Heart right ventricle (tissue), 16 donors: ENCODE measurements at regions not wholly inside any gene's neighbourhood (a gene's known extent, or its start where the extent isn't known, plus 50 kb on each side); places are given as distances from the start of the nearest gene placed in this dataset.
"Not testable (repeated sequence)": the region's sequence is repeated elsewhere in the genome, so short reads cannot be mapped to it uniquely, and the experiment has no call there.

Experiments used
- ATAC-seq, 8 donors: fragments of 200-7000 bp; cut with Tn5 transposase; one replicate each; pipeline ENCODE4 v1.9.1; 2020; ENCODE audit warnings: mild to moderate bottlenecking in 8 of 8, moderate library complexity in 8 of 8, moderate number of reproducible peaks in 1 of 8
- DNase-seq, 2 donors: peaks; one replicate each; pipeline ENCODE4 v3.0.0-alpha.2; 2020
- H3K27ac ChIP-seq, 10 donors: fragments of 200-600 bp; sonication (generic) in 2 of 10; one replicate each; pipeline versions ENCODE4 v1.5.0 to v1.8.0; 2020 to 2022; ENCODE audit warnings: mild to moderate bottlenecking in 3 of 10
- H3K27me3 ChIP-seq, 7 donors: fragments of 200-600 bp; one replicate each; pipeline ENCODE4 v1.8.0; 2021 to 2022; ENCODE audit warnings: mild to moderate bottlenecking in 2 of 7
- H3K36me3 ChIP-seq, 9 donors: fragments of 200-600 bp; sonication (generic) in 1 of 9; one replicate each; pipeline versions ENCODE4 v1.5.0 to v1.8.0; 2020 to 2022; ENCODE audit warnings: mild to moderate bottlenecking in 2 of 9
- H3K4me1 ChIP-seq, 9 donors: fragments of 200-600 bp; sonication (generic) in 1 of 9; one replicate each; pipeline versions ENCODE4 v1.5.0 to v1.8.0; 2020 to 2022; ENCODE audit warnings: mild to moderate bottlenecking in 4 of 9
- H3K4me3 ChIP-seq, 10 donors: fragments of 200-600 bp; sonication (generic) in 2 of 10; one replicate each; pipeline versions ENCODE4 v1.5.0 to v1.8.0; 2020 to 2022; ENCODE audit warnings: mild to moderate bottlenecking in 7 of 10, moderate library complexity in 2 of 10
- H3K9me3 ChIP-seq, 11 donors: fragments of 200-600 bp in 10 of 11; sonication (generic) in 2 of 11; one replicate each; pipeline versions ENCODE4 v1.5.0 to v1.8.0; 2013 to 2022; ENCODE audit warnings: mild to moderate bottlenecking in 2 of 11, control low read depth in 1 of 11, moderate library complexity in 1 of 11
- CTCF ChIP-seq, 9 donors: fragments of 200-600 bp; sonication (generic) in 2 of 9; IDR thresholded peaks; one replicate each; pipeline versions ENCODE4 v1.5.0 to v1.8.0; 2021 to 2022; ENCODE audit warnings: antibody characterized with exemption in 9 of 9, mild to moderate bottlenecking in 5 of 9, moderate library complexity in 1 of 9
- WGBS, 2 donors: extraction: QIAGEN DNeasy Blood & Tissue Kit; methylation state at CpG; one replicate each; pipeline ENCODE4 v1.1.7; 2013; ENCODE audit warnings: inconsistent platforms in 1 of 2; 5-methylcytosine and 5-hydroxymethylcytosine counted together
- intact Hi-C, 10 donors: fragments of 100-400 bp; cut with DNase I; formaldehyde crosslinking; loops; one replicate each; pipeline versions ENCODE4 v1.11.1 to v1.14.2; 2022
- donor health status: Arrhythmogenic right ventricular cardiomyopathy.
- donor health status: ischemic (EF 13 %, LVEDD 7.1; RV severe dilation, severe dysfunction).
- donor health status: healthy with polysubstance abuse.
- donor health status: DM: no; HTN: yes; CAD: no.
- donor health status: DM: no; HTN: no; CAD: no.
- donor health status: ischemic (EF 25% LVEDD 6.9; RV normal size, moderate dysfunction).
- donor health status: ischemic (EF 25% LVEDD 5.7; RV mildly dilated, moderate dysfunction).
- donor health status: healthy.
- donor health status: DM: yes; HTN: yes; CAD: no.
- donor health status: Ischemic cardiomyopathy.
- donor health status: ischemic (EF 35%, LVEDD 5.7; RV mildly dilated, moderate dysfunction).
- donor health status: nonischemic (EF 11% LVEDD 7.7; RV severe dilation, severe dysfunction).
- donor health status: DM: yes; HTN: yes; CAD: no.
- donor health status: PGD.
- donor health status: ischemic (EF 29% LVEDD 5.4; RV normal size, mild dysfunction).
- donor health status: nonischemic (EF 23%, LVEDD 6.1; RV moderate dilation, normal function).

GRCh38 chr2:111624411-111625156 is 259.4 kb downstream of the ANAPC1 start:
- Histone ChIP-seq H3K27me3 (no peaks in the 10 kb centered on the region), H3K4me3 (no peak overlapping the region), H3K27ac (peak overlapping the region in 1 of 10 donors; percentile 78), H3K36me3 (no peaks in the 10 kb centered on the region), H3K4me1 (peaks cover 0 to 27% (median 0%) of the 10 kb centered on the region in 9 donors), H3K9me3 (peaks cover 0 to 34% (median 19%) of the 10 kb centered on the region in 11 donors)
- ATAC-seq (peak in 2 of 8 donors; percentile 17 to 52), DNase-seq (no peak)
- no peak for TF ChIP-seq CTCF (IDR thresholded peaks at IDR 0.05)
- WGBS, 2 donors: 73 to 81% methylated on average over 3 of the region's 3 CpGs
- intact Hi-C loops: no loop called here

- H3K27me3 ChIP-seq, H3K4me3 ChIP-seq, DNase-seq, ATAC-seq, H3K36me3 ChIP-seq, intact Hi-C loops: not testable (repeated sequence)
- Histone ChIP-seq H3K9me3 (peaks cover 0 to 39% (median 25%) of the 10 kb centered on the region in 11 donors), H3K4me1 (peaks cover 0 to 27% (median 0%) of the 10 kb centered on the region in 9 donors), H3K27ac (peak overlapping the region in 1 of 10 donors; percentile 78)
- WGBS, 2 donors: 88 to 93% methylated on average over 12 of the region's 12 CpGs
These were observed 258.8 kb downstream of the ANAPC1 start for GRCh38 chr2:111625157-111625537.

- whole genome bisulfite sequencing, 2 donors: 96 to 100% methylated on average over 2 of the region's 2 CpGs
- Histone ChIP-seq H3K4me1 (peaks cover 0 to 27% (median 0%) of the 10 kb centered on the region in 9 donors), H3K27ac (peak overlapping the region in 1 of 10 donors; percentile 78), H3K27me3 (no peaks in the 10 kb centered on the region), H3K9me3 (peaks cover 0 to 47% (median 27%) of the 10 kb centered on the region in 11 donors), H3K36me3 (no peaks in the 10 kb centered on the region), H3K4me3 (no peak overlapping the region)
- no peak for TF ChIP-seq CTCF (IDR thresholded peaks at IDR 0.05)
- ATAC-seq (no peak), DNase-seq (no peak)
- intact Hi-C loops: no loop called here
These were observed 257.7 kb downstream of the ANAPC1 start for GRCh38 chr2:111626037-111626864.

- no peaks in the 10 kb centered on the region for H3K36me3 ChIP-seq
- intact Hi-C loops: no loop called here
- no peak for TF ChIP-seq CTCF (IDR thresholded peaks at IDR 0.05)
- H3K4me1 ChIP-seq: peaks cover 0 to 27% (median 0%) of the 10 kb centered on the region in 9 donors
- no peak for DNase-seq
- H3K9me3 ChIP-seq: peaks cover 0 to 47% (median 27%) of the 10 kb centered on the region in 11 donors
- H3K4me3 ChIP-seq: no peak overlapping the region
- H3K27me3 ChIP-seq: no peaks in the 10 kb centered on the region
- no peak for ATAC-seq
- no peak overlapping the region for H3K27ac ChIP-seq
These were observed 257.2 kb downstream of the ANAPC1 start for GRCh38 chr2:111626865-111627163.
